K562 (cell line): ENCODE measurements at regions not wholly inside any gene's neighbourhood (a gene's known extent, or its start where the extent isn't known, plus 50 kb on each side); places are given as distances from the start of the nearest gene placed in this dataset.

Source experiments
- ATAC-seq: fragments of 200-7000 bp; cut with Tn5 transposase; 3 replicates; pipeline ENCODE4 v1.9.1; 2020; ENCODE audit warnings: moderate library complexity
- BruUV-seq: library from RNA; stranded (reverse); fragments of 400-500 nt; replicated peaks from 2 replicates; lab custom pipeline; 2021; lab: Mats Ljungman, UMichigan
- CTCF ChIA-PET: fragments of 300-600 bp; formaldehyde crosslinking; extraction: SDS; loops from one replicate; lab custom pipeline; 2021; ENCODE audit warnings: low intra/inter-chr PET ratio; lab: Yijun Ruan, JAX
- POLR2A ChIA-PET: fragments of 300-600, 350-650 bp; sonication (Branson Sonifier 250); formaldehyde crosslinking; extraction: SDS; loops from one replicate; lab custom pipeline; 2021; ENCODE audit warnings: antibody characterized with exemption, inconsistent platforms; lab: Yijun Ruan, JAX
- DNase-seq, 4 experiments: peaks; one replicate each; pipeline versions ENCODE4 v3.0.0 to v3.0.0-alpha.2; 2011 to 2018; ENCODE audit warnings: low spot score in 3 of 4, mixed read lengths in 3 of 4; ENCODE audit errors: extremely low read depth in 1 of 4
- FAIRE-seq: peaks from 2 replicates; lab custom pipeline; 2011; peaks lifted over from hg19 to GRCh38; lab: Jason Lieb, UNC
- H2AFZ ChIP-seq: 2 replicates; pipeline ENCODE4 v1.6.0; 2011; ENCODE audit warnings: low read depth, low read length, control low read depth, inconsistent platforms
- H3K27ac ChIP-seq: fragments of 200-600 bp; 3 replicates; pipeline ENCODE4 v1.8.0; 2011; ENCODE audit warnings: low read depth, mild to moderate bottlenecking, control low read depth, inconsistent platforms, low read length, moderate library complexity, mixed read lengths; ENCODE audit errors: extremely low read depth
- H3K27me3 ChIP-seq, 2 experiments: fragments of 300-600 bp in 1 of 2; 2 replicates in 1 of 2; 3 replicates in 1 of 2; pipeline versions ENCODE4 v1.6.0 to v1.8.0; 2011; ENCODE audit warnings: inconsistent platforms in 2 of 2, low read length in 2 of 2, mild to moderate bottlenecking in 1 of 2, mixed read lengths in 1 of 2, moderate library complexity in 1 of 2; ENCODE audit not compliant: control insufficient read depth in 2 of 2, insufficient read depth in 2 of 2
- H3K36me3 ChIP-seq: fragments of 300-600 bp; 3 replicates; pipeline ENCODE4 v1.8.0; 2011; ENCODE audit warnings: mild to moderate bottlenecking, low read length, inconsistent platforms; ENCODE audit not compliant: control insufficient read depth, insufficient read depth
- H3K4me1 ChIP-seq, 2 experiments: fragments of 200-600 bp in 1 of 2; replicated peaks in 1 of 2; 2 replicates in 1 of 2; 3 replicates in 1 of 2; pipeline versions ENCODE4 v1.5.1 to v1.8.0; 2011; ENCODE audit warnings: inconsistent platforms in 2 of 2, low read length in 2 of 2, mild to moderate bottlenecking in 1 of 2, mixed read lengths in 1 of 2, moderate library complexity in 1 of 2; ENCODE audit not compliant: control insufficient read depth in 2 of 2, insufficient read depth in 2 of 2
- H3K4me2 ChIP-seq: 2 replicates; pipeline ENCODE4 v1.6.1; 2011; ENCODE audit warnings: low read length, control low read depth, inconsistent platforms, mixed read lengths; ENCODE audit not compliant: insufficient read depth
- H3K4me3 ChIP-seq: fragments of 200-600 bp; sonication (generic), shearing (Covaris generic); 2 replicates; pipeline ENCODE4 v1.5.1; 2016; ENCODE audit warnings: control low read depth, inconsistent platforms
- H3K79me2 ChIP-seq: fragments of 200-600 bp; 3 replicates; pipeline ENCODE4 v1.8.0; 2011; ENCODE audit warnings: low read length, inconsistent platforms; ENCODE audit not compliant: control insufficient read depth, insufficient read depth
- H3K9ac ChIP-seq, 2 experiments: 2 replicates each; pipeline versions ENCODE4 v1.6.0 to v1.6.1; 2011; ENCODE audit warnings: low read depth in 2 of 2, low read length in 2 of 2, control low read depth in 1 of 2, inconsistent platforms in 1 of 2, mild to moderate bottlenecking in 1 of 2, mixed read lengths in 1 of 2; ENCODE audit not compliant: insufficient read depth in 1 of 2
- H3K9me1 ChIP-seq: one replicate; pipeline ENCODE4 v1.6.0; 2011; ENCODE audit warnings: inconsistent platforms, mild to moderate bottlenecking, low read length, moderate library complexity; ENCODE audit not compliant: control insufficient read depth, insufficient read depth
- H3K9me3 ChIP-seq: replicated peaks from 2 replicates; pipeline ENCODE4 v1.5.1; 2011; ENCODE audit warnings: low read depth, low read length, inconsistent platforms; ENCODE audit not compliant: control insufficient read depth, insufficient read depth
- H4K20me1 ChIP-seq: replicated peaks from 2 replicates; pipeline ENCODE4 v1.6.1; 2011; ENCODE audit warnings: low read length, inconsistent platforms, mixed read lengths; ENCODE audit not compliant: control insufficient read depth, insufficient read depth
- PKNOX1 ChIP-seq: fragments of 450-650 bp; IDR thresholded peaks from 2 replicates; pipeline ENCODE4 v1.6.1; 2016
- POLR2G ChIP-seq: fragments of 200-400 bp; formaldehyde crosslinking; IDR thresholded peaks from 2 replicates; pipeline ENCODE4 v1.6.1; 2017; ENCODE audit warnings: low read depth, mild to moderate bottlenecking, antibody characterized with exemption, low read length, moderate library complexity
- SP1 ChIP-seq: sonication (generic); formaldehyde crosslinking; IDR thresholded peaks from 2 replicates; pipeline ENCODE4 v1.8.1; 2022; ENCODE audit warnings: mild to moderate bottlenecking, missing genetic modification reagents
- THAP12 ChIP-seq: fragments of 250-450 bp; sonication (Bioruptor Pico); IDR thresholded peaks from 2 replicates; pipeline ENCODE4 v1.9.0; 2021; ENCODE audit warnings: mild to moderate bottlenecking, inconsistent platforms
- ZBTB8A ChIP-seq: fragments of 450-650 bp; IDR thresholded peaks from 2 replicates; pipeline ENCODE4 v1.6.1; 2018; ENCODE audit warnings: mild to moderate bottlenecking, moderate library complexity; ENCODE audit not compliant: partially characterized antibody
- ZNF217 ChIP-seq: sonication (generic); formaldehyde crosslinking; IDR thresholded peaks from 2 replicates; pipeline ENCODE4 v1.8.0; 2022; ENCODE audit warnings: mild to moderate bottlenecking, missing genetic modification reagents
- WGBS: fragments of 100-300 bp; shearing (Covaris generic); methylation state at CpG from one replicate; pipeline ENCODE4 v1.1.6; 2016; ENCODE audit warnings: low coverage, mixed read lengths; ENCODE audit not compliant: insufficient coverage; ENCODE audit errors: missing lambda C conversion rate; 5-methylcytosine and 5-hydroxymethylcytosine counted together
- in situ Hi-C: fragments of 300-500 bp; cut with MboI; formaldehyde crosslinking; loops from 4 replicates; pipeline ENCODE4 v1.15.0; 2018; ENCODE audit warnings: inconsistent platforms, mixed read lengths
- intact Hi-C: fragments of 100-400 bp; cut with micrococcal nuclease; formaldehyde crosslinking; loops from 2 replicates; pipeline ENCODE4 v1.14.2; 2022
- TF ChIP-seq, protein P1 (sequence below): fragments of 200-800 bp; sonication (Bioruptor generic); IDR thresholded peaks from 2 replicates; pipeline ENCODE4 v1.6.1; 2017; ENCODE audit warnings: missing genetic modification characterization, missing compliant biosample characterization

DNA sequence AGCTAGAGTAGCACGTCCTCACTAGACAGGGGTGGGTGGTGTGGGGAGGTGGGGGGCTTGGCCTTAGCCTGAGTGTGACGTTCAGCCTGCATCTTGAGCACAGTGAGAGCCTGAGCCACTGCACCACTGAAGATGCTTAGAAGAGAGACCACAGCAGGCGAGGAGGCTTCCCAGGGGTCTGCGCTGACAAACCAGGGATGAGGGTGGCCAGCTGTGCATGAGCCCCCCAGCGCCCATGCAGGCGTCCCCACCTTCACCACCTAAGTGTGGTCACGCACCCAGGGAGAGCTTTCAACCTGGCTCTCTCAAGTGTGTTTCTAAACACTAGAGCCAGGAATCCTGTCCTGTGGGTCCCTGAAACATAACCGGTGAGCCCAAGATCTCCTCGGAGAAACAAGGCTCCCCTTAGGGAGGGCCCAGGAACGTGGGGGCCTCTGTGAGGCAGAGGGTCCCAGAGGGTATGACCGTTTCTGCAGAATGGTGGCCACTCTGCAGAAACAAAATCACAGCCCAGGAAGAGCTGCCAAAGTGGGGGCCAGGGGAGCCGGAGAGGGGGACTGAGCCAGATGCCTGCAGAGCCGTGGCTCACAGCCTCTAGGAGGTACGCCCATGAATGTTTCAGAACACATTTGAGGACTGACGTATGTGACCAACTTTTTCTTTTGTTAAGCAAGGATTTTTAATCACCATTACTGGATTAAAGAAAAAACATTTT, 85.2 kb upstream of the INSIG1 start:
- Histone ChIP-seq H3K4me2 (no peak overlapping the region), H3K9me1 (no peaks in the 10 kb centered on the region), H3K79me2 (no peaks in the 10 kb centered on the region), H4K20me1 (peaks cover 12% of the 10 kb centered on the region; the same call in 1 of the 2 replicates), H3K9ac (no peak overlapping the region), H3K27ac (no peak overlapping the region), H2AFZ (no peak overlapping the region), H3K9me3 (no peaks in the 10 kb centered on the region), H3K27me3 (peaks cover 0 to 24% of the 10 kb centered on the region in 2 experiments; a peak in 3 of 5 replicates), H3K4me1 (peaks cover 16 to 35% of the 10 kb centered on the region in 2 experiments), H3K36me3 (no peaks in the 10 kb centered on the region)
- POLR2A ChIA-PET = interaction anchor here (0.7 to 1.9 kb wide), 5 partner anchors 8 to 271 kb away, joined by 3 to 7 read pairs (median 3); no protein-coding TSS in a partner anchor
- 58% methylated on average over 15 of the region's 15 CpGs for WGBS
- FAIRE-seq = no peak
- no peak for ATAC-seq
- no peak for DNase-seq
- in situ Hi-C loops = no loop called here
- no TSS peak for BruUV-seq
- no peak for TF ChIP-seq ZNF217 (CRISPR knock-in tag)
- peak; percentile 24; the same call in 1 of the 2 replicates for TF ChIP-seq POLR2G
- TF ChIP-seq, all 486 proteins: peak for 1
- intact Hi-C loops = no loop called here
- no peak overlapping the region for H3K4me3 ChIP-seq
- CTCF ChIA-PET = no interaction called here

- Histone ChIP-seq H4K20me1 (peaks cover 12% of the 10 kb centered on the region; the same call in 1 of the 2 replicates), H3K36me3 (no peaks in the 10 kb centered on the region), H3K27ac (no peak overlapping the region), H3K9me3 (no peaks in the 10 kb centered on the region), H3K9ac (peak overlapping the region in 1 of 2 experiments; percentile 86; a peak in 1 of 4 replicates), H3K27me3 (peaks cover 5 to 29% of the 10 kb centered on the region in 2 experiments; a peak in 4 of 5 replicates), H3K9me1 (no peaks in the 10 kb centered on the region), H3K4me2 (peak overlapping the region; percentile 42; the same call in 1 of the 2 replicates), H3K79me2 (no peaks in the 10 kb centered on the region), H3K4me3 (no peak overlapping the region), H3K4me1 (peaks cover 15 to 35% of the 10 kb centered on the region in 2 experiments), H2AFZ (no peak overlapping the region)
- POLR2A ChIA-PET = interaction anchor here (0.6 to 11.6 kb wide), 2 partner anchors 8 to 12 kb away, joined by 3 to 127 read pairs; no protein-coding TSS in a partner anchor
- CTCF ChIA-PET = no interaction called here
- FAIRE-seq (no peak), DNase-seq (no peak), ATAC-seq (no peak)
- no TSS peak for BruUV-seq
- in situ Hi-C loops = no loop called here
- 33% methylated on average over 4 of the region's 4 CpGs for WGBS
- intact Hi-C loops = no loop called here
- no peak for TF ChIP-seq THAP12
- TF ChIP-seq SP1 = no peak
- TF ChIP-seq PKNOX1 = 0 out of 2 replicates have a peak, but pooled peaks have one; percentile 4
- no peak for TF ChIP-seq ZBTB8A
- TF ChIP-seq, protein P1, sequence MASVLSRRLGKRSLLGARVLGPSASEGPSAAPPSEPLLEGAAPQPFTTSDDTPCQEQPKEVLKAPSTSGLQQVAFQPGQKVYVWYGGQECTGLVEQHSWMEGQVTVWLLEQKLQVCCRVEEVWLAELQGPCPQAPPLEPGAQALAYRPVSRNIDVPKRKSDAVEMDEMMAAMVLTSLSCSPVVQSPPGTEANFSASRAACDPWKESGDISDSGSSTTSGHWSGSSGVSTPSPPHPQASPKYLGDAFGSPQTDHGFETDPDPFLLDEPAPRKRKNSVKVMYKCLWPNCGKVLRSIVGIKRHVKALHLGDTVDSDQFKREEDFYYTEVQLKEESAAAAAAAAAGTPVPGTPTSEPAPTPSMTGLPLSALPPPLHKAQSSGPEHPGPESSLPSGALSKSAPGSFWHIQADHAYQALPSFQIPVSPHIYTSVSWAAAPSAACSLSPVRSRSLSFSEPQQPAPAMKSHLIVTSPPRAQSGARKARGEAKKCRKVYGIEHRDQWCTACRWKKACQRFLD (CRISPR knock-in tag) = no peak
These were observed 84.3 kb upstream of the INSIG1 start for GRCh38 chr7:155213385-155213784.
